ENCODE measurements at regions not wholly inside any gene's neighbourhood (a gene's known extent, or its start where the extent isn't known, plus 50 kb on each side); places are given as distances from the start of the nearest gene placed in this dataset.

DNA sequence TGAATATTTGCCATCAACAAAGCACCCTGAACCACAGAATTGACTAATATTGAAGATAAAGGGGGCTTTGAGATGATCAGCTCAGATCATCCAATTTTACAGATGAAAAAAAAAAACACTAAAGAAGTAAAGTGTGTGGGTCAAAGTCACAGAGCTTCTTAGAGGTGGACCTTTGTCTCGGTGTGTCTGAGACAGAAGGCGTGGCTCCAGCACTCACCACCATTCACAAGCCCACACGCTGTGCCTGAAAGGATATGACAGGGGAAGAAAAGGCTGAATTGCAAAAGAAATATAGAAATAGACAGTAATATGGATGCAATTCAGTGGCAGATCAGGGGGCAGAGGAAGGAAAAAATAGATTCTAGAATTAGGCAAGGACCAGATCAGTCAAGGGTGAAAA lies 114.9 kb upstream of the PLXNA4 start:
- TF ChIP-seq, protein P1, sequence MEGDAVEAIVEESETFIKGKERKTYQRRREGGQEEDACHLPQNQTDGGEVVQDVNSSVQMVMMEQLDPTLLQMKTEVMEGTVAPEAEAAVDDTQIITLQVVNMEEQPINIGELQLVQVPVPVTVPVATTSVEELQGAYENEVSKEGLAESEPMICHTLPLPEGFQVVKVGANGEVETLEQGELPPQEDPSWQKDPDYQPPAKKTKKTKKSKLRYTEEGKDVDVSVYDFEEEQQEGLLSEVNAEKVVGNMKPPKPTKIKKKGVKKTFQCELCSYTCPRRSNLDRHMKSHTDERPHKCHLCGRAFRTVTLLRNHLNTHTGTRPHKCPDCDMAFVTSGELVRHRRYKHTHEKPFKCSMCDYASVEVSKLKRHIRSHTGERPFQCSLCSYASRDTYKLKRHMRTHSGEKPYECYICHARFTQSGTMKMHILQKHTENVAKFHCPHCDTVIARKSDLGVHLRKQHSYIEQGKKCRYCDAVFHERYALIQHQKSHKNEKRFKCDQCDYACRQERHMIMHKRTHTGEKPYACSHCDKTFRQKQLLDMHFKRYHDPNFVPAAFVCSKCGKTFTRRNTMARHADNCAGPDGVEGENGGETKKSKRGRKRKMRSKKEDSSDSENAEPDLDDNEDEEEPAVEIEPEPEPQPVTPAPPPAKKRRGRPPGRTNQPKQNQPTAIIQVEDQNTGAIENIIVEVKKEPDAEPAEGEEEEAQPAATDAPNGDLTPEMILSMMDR (IDR thresholded peaks at IDR 0.05; ENCODE audit: insufficient read depth, low read length, poor library complexity, severe bottlenecking) = no peak
- DNase-seq (ENCODE audit: extremely low read depth, insufficient read length) = no peak
- Histone ChIP-seq H3K27me3 (replicated peaks; ENCODE audit: control insufficient read depth, insufficient read depth, low read length) (no peaks in the 10 kb centered on the region; the same call in 1 of the 2 replicates), H3K4me3 (replicated peaks; ENCODE audit: low read depth, low read length) (no peak overlapping the region), H3K36me3 (ENCODE audit: control insufficient read depth, insufficient read depth, low read length) (no peaks in the 10 kb centered on the region)

DNA sequence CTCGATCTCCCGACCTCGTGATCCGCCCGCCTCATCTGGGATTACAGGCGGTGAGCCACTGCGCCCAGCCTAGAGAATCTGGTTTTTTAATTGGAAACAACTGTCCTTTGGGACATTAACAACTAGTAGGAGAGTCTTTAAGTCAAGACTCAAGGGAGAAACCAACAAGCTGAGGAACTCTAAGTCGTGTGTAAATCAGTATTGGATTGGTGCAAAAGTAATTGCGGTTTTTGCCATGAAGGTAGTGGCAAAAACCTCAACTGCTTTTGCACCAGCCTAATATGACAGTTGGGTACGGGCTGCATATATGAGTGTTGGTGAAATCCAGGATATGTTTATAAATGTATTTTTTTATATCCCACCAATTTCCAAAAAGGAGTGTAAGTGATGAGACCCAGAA lies 113.9 kb upstream of the PLXNA4 start:
- Histone ChIP-seq H3K27me3 (replicated peaks; ENCODE audit: control insufficient read depth, insufficient read depth, low read length) (no peaks in the 10 kb centered on the region; the same call in 1 of the 2 replicates), H3K4me3 (replicated peaks; ENCODE audit: low read depth, low read length) (no peak overlapping the region), H3K36me3 (ENCODE audit: control insufficient read depth, insufficient read depth, low read length) (no peaks in the 10 kb centered on the region)
- TF ChIP-seq, protein P1 (IDR thresholded peaks at IDR 0.05; ENCODE audit: insufficient read depth, low read length, poor library complexity, severe bottlenecking) = no peak
- DNase-seq (ENCODE audit: extremely low read depth, insufficient read length) = no peak

DNA sequence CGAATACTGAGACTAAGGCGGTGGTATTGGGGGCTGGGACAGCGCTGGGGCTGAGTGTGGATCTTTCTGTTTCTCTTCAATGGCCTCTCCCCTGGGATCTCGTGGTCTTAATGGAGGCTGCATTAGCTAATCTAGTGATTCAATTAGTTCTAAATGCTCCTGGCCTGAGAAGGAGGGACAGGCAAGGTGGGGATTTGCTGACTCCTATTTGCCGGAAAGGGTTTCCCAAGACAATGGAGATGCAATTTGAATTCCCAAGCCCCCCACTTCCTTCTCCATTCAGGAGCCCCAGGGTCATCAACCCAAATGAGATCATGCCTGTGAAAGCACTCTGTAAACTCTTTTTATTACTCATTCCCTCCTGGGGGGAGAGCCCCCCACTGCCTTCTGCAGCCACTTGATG lies 111.7 kb upstream of the PLXNA4 start:
- Histone ChIP-seq H3K36me3 (ENCODE audit: control insufficient read depth, insufficient read depth, low read length) (no peaks in the 10 kb centered on the region), H3K27me3 (replicated peaks; ENCODE audit: control insufficient read depth, insufficient read depth, low read length) (no peaks in the 10 kb centered on the region; the same call in 1 of the 2 replicates), H3K4me3 (replicated peaks; ENCODE audit: low read depth, low read length) (no peak overlapping the region)
- TF ChIP-seq, protein P1 (IDR thresholded peaks at IDR 0.05; ENCODE audit: insufficient read depth, low read length, poor library complexity, severe bottlenecking) = no peak
- DNase-seq (ENCODE audit: extremely low read depth, insufficient read length) = no peak

DNA sequence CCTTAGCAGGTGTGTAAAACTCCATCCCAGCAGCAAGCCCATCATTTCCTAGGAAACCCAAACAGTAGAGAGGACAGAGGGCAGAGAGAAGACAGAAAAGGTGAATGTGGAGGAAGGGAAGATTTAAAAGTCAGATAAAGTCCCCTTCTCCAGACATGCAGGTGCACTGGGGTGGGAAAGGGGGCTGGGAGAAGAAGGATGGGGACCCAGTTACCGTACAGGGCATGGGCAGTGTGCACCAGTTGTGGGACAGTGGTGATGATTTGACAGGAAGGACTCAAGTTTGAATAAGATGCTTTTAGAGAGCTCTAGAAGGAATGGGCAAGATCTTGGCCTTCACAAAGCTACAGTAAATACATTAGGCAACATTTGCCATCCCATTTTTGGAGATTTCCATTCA lies 110.7 kb upstream of the PLXNA4 start:
- Histone ChIP-seq H3K4me3 (replicated peaks; ENCODE audit: low read depth, low read length) (no peak overlapping the region), H3K27me3 (replicated peaks; ENCODE audit: control insufficient read depth, insufficient read depth, low read length) (no peaks in the 10 kb centered on the region; the same call in 1 of the 2 replicates), H3K36me3 (ENCODE audit: control insufficient read depth, insufficient read depth, low read length) (no peaks in the 10 kb centered on the region)
- no peak for DNase-seq (ENCODE audit: extremely low read depth, insufficient read length)
- TF ChIP-seq, protein P1 (IDR thresholded peaks at IDR 0.05; ENCODE audit: insufficient read depth, low read length, poor library complexity, severe bottlenecking) = no peak

DNA sequence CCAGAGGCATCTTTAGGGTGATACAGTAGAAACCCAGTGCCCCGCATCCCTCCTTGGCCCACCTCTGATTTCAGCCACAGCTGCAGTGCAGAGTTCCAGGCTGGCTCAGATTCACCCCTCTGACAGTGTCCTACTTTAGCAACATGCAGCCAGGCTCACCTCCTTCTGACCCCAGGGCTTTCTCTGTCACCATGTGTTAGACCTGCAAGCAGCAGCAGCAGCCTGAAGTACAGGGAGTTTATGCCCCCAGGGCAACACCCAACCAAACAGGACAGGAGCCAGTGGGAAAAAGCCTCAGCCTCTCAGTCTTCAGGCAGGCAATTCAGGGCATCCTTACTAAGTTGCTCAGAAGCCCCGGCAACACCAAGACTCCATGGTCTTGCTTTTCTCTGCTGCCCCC lies 109.0 kb upstream of the PLXNA4 start:
- Histone ChIP-seq H3K4me3 (replicated peaks; ENCODE audit: low read depth, low read length) (no peak overlapping the region), H3K36me3 (ENCODE audit: control insufficient read depth, insufficient read depth, low read length) (no peaks in the 10 kb centered on the region), H3K27me3 (replicated peaks; ENCODE audit: control insufficient read depth, insufficient read depth, low read length) (no peaks in the 10 kb centered on the region; the same call in 1 of the 2 replicates)
- TF ChIP-seq, protein P1 (IDR thresholded peaks at IDR 0.05; ENCODE audit: insufficient read depth, low read length, poor library complexity, severe bottlenecking) = no peak
- DNase-seq (ENCODE audit: extremely low read depth, insufficient read length) = no peak

Data from GM06990 (cell line).